Skin of body (tissue), 1 donor: ENCODE measurements at regions not wholly inside any gene's neighbourhood (a gene's known extent, or its start where the extent isn't known, plus 50 kb on each side); places are given as distances from the start of the nearest gene placed in this dataset.

Experiments
- DNase-seq: peaks from one replicate; lab custom pipeline; 2025; lab: John Stamatoyannopoulos, UW

DNA sequence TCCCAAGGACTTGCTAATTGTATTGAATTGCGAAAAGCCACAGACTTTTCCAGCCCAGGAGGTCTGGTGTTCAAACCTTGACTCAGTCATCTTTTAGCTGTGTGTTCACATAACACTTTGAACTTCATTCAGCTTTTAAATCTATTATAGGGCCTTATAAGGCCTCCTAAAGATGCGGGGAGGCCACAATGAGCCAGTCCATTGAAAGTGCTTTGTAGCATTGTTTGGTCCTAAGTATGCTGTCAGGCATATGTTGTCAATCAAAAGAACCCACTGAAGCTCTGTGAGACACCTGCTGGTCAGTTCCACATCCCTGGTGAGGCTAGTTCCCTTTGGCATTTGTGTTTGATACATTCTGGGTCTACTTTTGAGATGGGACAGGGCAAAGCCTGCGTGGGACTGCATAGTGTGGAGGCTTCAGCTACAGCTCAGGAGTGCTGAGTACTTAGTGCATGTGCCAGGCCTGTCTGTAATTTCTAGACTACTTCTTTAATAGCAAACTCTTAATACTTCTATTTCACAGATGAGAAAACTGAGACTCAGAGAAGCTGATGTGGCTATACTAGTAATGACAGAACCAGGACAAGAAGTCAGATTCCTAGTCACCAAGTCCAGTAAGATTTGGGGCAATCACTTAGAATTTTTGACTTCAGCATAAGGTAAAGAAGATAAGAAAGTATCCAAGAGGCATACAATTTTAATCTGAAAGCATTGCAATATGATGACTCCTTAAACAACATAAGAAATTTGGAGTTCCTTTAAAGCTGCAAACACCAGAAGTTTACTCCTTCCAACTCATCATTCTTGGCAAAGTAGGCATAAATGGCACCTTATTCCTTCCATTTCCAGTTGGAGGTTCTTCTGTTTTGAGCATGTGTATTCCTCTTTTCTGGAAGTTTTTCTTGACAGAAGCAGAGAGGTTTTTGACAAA is 213.0 kb downstream of the PDCD6IP start:
- DNase-seq, result no peak

- no peak for DNase-seq
These were observed 213.7 kb downstream of the PDCD6IP start for GRCh38 chr3:34012102-34012461.

GRCh38 chr3:34013818-34014570 is 215.6 kb downstream of the PDCD6IP start:
- no peak for DNase-seq

DNA sequence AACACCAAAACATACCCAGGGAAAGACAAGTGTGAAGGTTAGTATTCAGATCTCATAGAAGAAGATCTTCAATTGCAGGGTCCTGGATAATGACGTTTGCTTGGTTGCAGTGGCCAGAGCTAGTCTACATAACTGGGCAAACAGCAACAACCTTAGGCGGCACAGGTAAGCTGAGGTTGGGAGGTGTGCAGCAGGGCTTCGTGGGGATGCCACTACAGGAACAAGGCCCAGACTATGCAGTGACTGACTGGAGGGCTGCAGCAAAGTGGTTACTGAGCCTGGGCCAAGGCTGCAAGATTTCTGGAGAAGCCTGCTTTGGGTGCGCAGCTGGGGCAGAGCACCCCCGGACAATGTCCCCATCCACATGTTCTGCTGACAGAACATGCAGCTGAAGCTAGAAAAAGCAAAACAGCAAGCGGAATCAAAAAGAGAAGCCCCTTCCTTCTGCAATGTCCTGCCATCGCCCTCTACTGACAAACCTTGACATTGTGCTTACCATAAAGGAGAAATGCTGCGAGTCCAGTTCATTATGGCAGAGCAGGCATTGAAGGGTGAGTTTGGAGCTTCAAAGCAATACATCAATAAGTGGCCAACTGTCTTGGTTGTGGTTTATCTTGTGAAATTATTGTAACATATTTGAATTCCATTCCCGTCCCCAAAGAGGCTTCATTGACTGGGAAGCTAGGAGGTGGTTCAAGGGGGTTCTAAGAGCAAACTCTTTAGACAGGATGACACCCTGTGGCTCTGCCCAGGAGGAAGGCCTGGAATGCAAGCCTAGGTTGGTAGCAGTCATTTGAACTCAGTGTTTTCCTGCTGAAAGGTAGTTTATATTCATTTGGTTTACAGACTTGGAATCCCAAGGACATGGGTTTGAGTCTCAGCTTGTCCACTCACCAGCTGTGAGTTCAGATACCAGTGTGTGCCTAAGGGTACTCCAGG is 217.0 kb downstream of the PDCD6IP start:
- no peak for DNase-seq

- no peak for DNase-seq
These were observed 218.6 kb downstream of the PDCD6IP start for GRCh38 chr3:34016925-34017587.

DNA sequence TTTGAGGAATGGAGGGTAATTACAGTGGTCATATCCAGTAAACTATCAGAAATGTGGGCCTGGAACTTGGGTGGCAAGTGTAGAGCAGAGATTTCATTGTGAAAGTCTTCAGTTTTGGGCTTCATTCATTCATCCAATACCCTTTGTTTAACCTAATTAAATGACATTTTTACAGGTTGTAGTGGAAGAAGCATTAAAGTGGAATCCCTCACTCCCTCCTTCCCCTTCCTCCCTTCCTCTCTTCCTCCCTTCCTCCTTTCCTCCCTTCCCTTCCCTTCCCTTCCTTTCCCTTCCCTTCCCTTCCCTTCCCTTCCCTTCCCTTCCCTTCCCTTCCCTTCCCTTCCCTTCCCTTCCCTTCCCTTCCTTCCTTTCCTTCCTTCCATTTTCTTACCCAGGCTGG is 219.3 kb downstream of the PDCD6IP start:
- DNase-seq, result no peak

DNA sequence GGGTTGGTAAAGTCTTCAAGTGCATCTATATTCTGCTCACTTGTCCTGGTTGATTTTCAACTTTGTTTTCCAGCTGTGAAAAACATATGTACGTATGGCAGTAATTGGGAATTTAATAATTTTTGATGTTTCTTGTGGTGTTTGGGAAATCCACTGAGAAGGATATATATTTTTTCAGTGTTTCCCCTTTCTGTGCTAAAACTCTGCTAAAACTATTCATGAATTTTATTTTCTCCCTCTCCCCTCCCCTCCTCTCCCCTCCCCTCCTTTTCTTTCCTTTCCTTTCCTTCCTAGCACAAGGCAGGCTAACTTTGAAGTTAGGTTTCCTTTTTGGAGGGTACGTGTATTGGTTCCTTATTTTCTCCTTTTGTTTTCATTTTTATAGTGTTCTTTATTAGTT is 220.7 kb downstream of the PDCD6IP start:
- DNase-seq, result no peak

- no peak for DNase-seq
These were observed 221.7 kb downstream of the PDCD6IP start for GRCh38 chr3:34020170-34020569.

DNA sequence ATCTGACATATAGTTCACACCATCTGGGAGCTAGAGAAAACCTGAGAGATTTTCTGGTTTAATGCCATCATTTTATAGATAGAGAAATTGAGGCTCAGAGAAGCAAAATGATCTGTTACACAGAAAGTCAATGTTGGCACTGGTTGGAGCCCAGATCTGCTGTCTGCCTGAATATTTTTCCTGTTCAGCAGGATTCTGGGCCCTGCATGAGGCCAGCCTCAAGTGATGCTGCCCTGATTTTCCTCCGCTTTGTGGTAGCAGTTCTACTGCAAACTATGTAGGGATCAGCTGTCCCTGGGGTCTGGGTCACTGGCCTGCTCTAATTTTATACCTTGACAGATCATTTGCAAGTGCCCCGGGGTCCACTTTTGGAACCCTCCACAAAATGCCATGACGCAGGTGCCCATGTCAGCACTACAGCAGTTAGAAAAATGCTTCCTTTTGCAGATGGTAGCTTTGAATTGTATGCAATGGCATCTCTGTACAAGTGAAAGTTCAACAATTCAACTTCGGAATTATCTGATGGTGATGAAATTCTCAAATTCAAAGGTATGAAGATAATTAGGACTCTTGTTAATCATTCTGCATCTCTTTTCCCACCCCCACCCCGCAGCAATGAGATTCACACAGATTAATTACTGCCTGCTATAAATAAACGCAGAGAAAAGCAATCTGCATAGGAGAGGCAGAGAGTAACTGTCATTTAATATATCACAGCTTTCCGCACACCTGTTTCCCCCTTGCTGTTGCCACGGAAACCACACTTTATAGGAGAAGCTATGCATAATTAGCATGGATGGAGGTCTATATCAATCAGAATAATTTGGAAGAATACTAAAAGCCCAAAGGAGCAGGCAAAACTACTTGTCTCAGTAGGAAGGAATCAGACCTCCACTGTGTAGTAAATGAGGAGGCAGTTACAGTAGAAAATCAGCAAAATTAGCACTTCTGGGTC is 222.6 kb downstream of the PDCD6IP start:
- no peak for DNase-seq

- no peak for DNase-seq
These were observed 223.7 kb downstream of the PDCD6IP start for GRCh38 chr3:34022147-34022546.

- no peak for DNase-seq
These were observed 226.2 kb downstream of the PDCD6IP start for GRCh38 chr3:34024447-34025240.

DNA sequence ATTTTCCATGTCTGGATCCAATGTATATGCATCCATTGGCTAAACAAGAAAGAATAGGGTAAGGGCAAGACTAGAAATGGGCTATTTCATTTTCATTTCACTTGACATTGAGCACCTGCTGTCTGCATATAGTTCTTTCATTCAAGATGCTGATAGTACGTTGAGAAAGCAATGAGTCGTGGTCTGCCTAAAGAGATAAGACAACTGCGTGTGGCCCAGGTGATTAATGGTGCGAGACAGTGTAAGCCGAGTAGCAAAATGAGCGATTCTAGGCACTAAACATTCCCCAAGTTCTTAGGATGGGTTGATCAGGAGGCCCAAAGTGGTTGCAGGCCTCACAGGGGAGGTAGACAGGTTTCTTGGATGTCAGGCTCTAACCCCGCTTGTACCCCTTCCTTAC is 235.4 kb downstream of the PDCD6IP start:
- no peak for DNase-seq

DNA sequence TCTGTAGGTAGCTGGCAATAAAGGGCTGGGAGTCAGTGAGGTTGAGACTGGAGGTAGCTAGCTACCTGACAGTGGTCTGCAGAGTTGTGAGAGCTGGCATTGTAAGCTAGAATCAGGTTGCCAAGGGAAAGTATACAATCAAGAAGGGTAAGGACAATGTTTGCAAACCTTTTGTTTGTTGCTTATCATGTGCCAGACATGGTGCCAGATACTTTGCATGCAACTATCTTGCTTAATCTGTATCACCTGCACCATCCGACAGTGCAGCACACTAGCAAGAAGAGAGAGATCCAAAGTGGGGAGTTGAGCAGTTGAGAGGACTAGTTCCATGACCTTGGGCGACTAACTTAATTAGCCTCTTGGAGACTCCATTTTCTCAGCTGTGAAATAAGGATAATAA is 236.4 kb downstream of the PDCD6IP start:
- no peak for DNase-seq

GRCh38 chr3:34035775-34036174 is 237.3 kb downstream of the PDCD6IP start:
- no peak for DNase-seq

- no peak for DNase-seq
These were observed 238.8 kb downstream of the PDCD6IP start for GRCh38 chr3:34037260-34037659.

- no peak for DNase-seq
These were observed 239.7 kb downstream of the PDCD6IP start for GRCh38 chr3:34038131-34038530.

DNA sequence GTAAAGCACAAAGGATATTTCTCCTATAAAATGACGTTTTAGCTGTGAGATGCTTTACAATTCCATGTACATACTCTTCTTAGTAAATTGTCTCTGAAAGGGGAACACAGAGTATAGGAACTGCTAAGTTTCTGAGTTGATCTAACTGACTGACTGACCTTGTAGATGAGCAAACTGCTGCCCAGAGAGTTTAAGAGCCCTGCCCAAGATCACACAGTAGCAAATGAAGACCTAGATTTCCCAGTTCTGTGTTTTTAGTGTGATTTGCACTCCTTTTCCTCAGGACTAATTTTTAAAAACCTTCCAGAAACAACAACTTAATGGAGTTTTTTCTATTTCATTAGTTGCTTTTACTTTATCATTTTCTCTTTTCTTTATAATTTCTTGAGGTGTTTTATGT is 247.7 kb downstream of the PDCD6IP start:
- no peak for DNase-seq

GRCh38 chr3:34053626-34054025 is 255.2 kb downstream of the PDCD6IP start:
- no peak for DNase-seq
